Naive thymus-derived CD4-positive, alpha-beta T cell (primary cell): ENCODE measurements at regions not wholly inside any gene's neighbourhood (a gene's known extent, or its start where the extent isn't known, plus 50 kb on each side); places are given as distances from the start of the nearest gene placed in this dataset.

Source experiments
- ATAC-seq: fragments of 150-1000 bp; cut with Tn5 transposase; 2 replicates; pipeline ENCODE4 v1.10.0; 2021; ENCODE audit warnings: mild to moderate bottlenecking, moderate library complexity
- CTCF ChIA-PET: fragments of 350-600 bp; sonication (Branson Sonifier 250); formaldehyde crosslinking; loops from one replicate; lab custom pipeline; 2021; ENCODE audit warnings: antibody characterized with exemption; lab: Charles Lee
- POLR2A ChIA-PET: fragments of 350-600 bp; sonication (Branson Sonifier 250); formaldehyde crosslinking; loops from one replicate; lab custom pipeline; 2021; ENCODE audit warnings: antibody characterized with exemption, inconsistent platforms; lab: Charles Lee
- DNase-seq, 9 donors: peaks; one replicate each; pipeline versions ENCODE4 v3.0.0 to v3.0.0-alpha.2; 2020 to 2022; ENCODE audit warnings: mixed read lengths in 1 of 9
- H3K27ac ChIP-seq: one replicate; pipeline ENCODE4 v1.7.0; 2013; ENCODE audit warnings: mild to moderate bottlenecking, low read depth, low read length, moderate library complexity
- H3K27me3 ChIP-seq, 2 donors: one replicate each; pipeline ENCODE4 v1.7.0; 2013; ENCODE audit warnings: low read length in 2 of 2, mild to moderate bottlenecking in 2 of 2, moderate library complexity in 2 of 2; ENCODE audit not compliant: control insufficient read depth in 2 of 2, insufficient read depth in 2 of 2
- H3K36me3 ChIP-seq, 3 experiments: 1 replicate in 2 of 3; 2 replicates in 1 of 3; pipeline ENCODE4 v1.7.0; 2013; ENCODE audit warnings: low read length in 3 of 3, mild to moderate bottlenecking in 3 of 3, moderate library complexity in 1 of 3; ENCODE audit not compliant: insufficient read depth in 3 of 3, control insufficient read depth in 2 of 3
- H3K4me1 ChIP-seq, 2 donors: one replicate each; pipeline ENCODE4 v1.7.0; 2013; ENCODE audit warnings: low read length in 2 of 2, mild to moderate bottlenecking in 2 of 2, moderate library complexity in 1 of 2; ENCODE audit not compliant: control insufficient read depth in 2 of 2, insufficient read depth in 2 of 2
- H3K4me3 ChIP-seq: 2 replicates; pipeline ENCODE4 v1.7.0; 2013; ENCODE audit warnings: mild to moderate bottlenecking, low read length
- H3K9me3 ChIP-seq, 3 experiments: 1 replicate in 2 of 3; 2 replicates in 1 of 3; pipeline ENCODE4 v1.7.0; 2013; ENCODE audit warnings: low read length in 3 of 3; ENCODE audit not compliant: control insufficient read depth in 2 of 3
- H3K27ac Mint-ChIP-seq, 9 donors: one replicate each; pipeline ENCODE4 v1.8.0; 2020 to 2022; ENCODE audit warnings: mixed read lengths in 9 of 9, mild to moderate bottlenecking in 8 of 9, moderate library complexity in 5 of 9, inconsistent platforms in 2 of 9
- H3K27me3 Mint-ChIP-seq, 5 donors: one replicate each; pipeline ENCODE4 v1.8.0; 2021 to 2022; ENCODE audit warnings: mixed read lengths in 5 of 5, mild to moderate bottlenecking in 1 of 5
- H3K36me3 Mint-ChIP-seq, 5 donors: one replicate each; pipeline ENCODE4 v1.8.0; 2020 to 2022; ENCODE audit warnings: mixed read lengths in 5 of 5, mild to moderate bottlenecking in 3 of 5, inconsistent platforms in 1 of 5
- H3K4me1 Mint-ChIP-seq, 7 donors: one replicate each; pipeline ENCODE4 v1.8.0; 2020 to 2022; ENCODE audit warnings: mixed read lengths in 7 of 7, mild to moderate bottlenecking in 3 of 7, inconsistent platforms in 1 of 7
- H3K4me3 Mint-ChIP-seq, 10 donors: one replicate each; pipeline ENCODE4 v1.8.0; 2020 to 2022; ENCODE audit warnings: mild to moderate bottlenecking in 10 of 10, mixed read lengths in 10 of 10, moderate library complexity in 6 of 10, inconsistent platforms in 2 of 10
- H3K9me3 Mint-ChIP-seq, 11 donors: one replicate each; pipeline ENCODE4 v1.8.0; 2020 to 2022; ENCODE audit warnings: mixed read lengths in 11 of 11, mild to moderate bottlenecking in 4 of 11, inconsistent platforms in 1 of 11, moderate library complexity in 1 of 11
- intact Hi-C, 2 donors: fragments of 100-400 bp; cut with micrococcal nuclease; formaldehyde crosslinking; loops; one replicate each; pipeline ENCODE4 v1.15.1; 2023

- DNase-seq, result no peak
- no peak overlapping the region for H3K4me3 Mint-ChIP-seq
- H3K9me3 ChIP-seq, result no peaks in the 10 kb centered on the region
- H3K9me3 Mint-ChIP-seq, result peaks cover 0 to 1% (median 0%) of the 10 kb centered on the region in 11 donors
- POLR2A ChIA-PET, result no interaction called here
- intact Hi-C loops, result no loop called here
- H3K27me3 ChIP-seq, result no peaks in the 10 kb centered on the region
- no peaks in the 10 kb centered on the region for H3K36me3 Mint-ChIP-seq
- ATAC-seq, result no peak
- peaks cover 0 to 21% (median 9%) of the 10 kb centered on the region in 5 donors for H3K27me3 Mint-ChIP-seq
- no peak overlapping the region for H3K27ac ChIP-seq
- peaks cover 0 to 4% (median 0%) of the 10 kb centered on the region in 7 donors for H3K4me1 Mint-ChIP-seq
- H3K4me3 ChIP-seq, result no peak overlapping the region
- CTCF ChIA-PET, result no interaction called here
- no peak overlapping the region for H3K27ac Mint-ChIP-seq
- no peaks in the 10 kb centered on the region for H3K4me1 ChIP-seq
- H3K36me3 ChIP-seq, result no peaks in the 10 kb centered on the region
Measured at GRCh38 chr15:77742570-77742969, 109.9 kb upstream of the LINGO1 start.

DNA sequence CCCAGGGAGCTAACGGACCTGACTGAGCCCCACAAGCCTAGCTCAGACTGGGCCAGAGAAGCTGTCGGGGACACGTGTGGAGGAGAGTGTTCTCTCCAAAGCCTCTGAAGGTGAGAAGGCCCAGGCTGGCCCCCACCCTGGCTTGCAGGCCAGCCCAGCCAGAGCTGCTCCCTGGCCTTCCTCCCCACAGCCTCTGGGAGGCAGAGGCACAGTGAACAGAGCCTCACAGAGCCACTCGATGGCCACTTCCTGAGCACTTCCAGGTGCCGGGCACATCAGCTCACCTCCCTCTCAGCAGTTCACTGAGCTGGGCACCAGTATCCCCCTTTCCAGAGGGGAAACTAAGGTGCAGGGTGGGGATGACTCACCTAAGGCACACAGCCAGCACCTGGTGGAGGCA, 109.4 kb upstream of the LINGO1 start:
- ATAC-seq (no peak), DNase-seq (no peak)
- peaks cover 0 to 1% (median 0%) of the 10 kb centered on the region in 11 donors for H3K9me3 Mint-ChIP-seq
- H3K36me3 Mint-ChIP-seq, result no peaks in the 10 kb centered on the region
- no peaks in the 10 kb centered on the region for H3K4me1 ChIP-seq
- no peak overlapping the region for H3K4me3 ChIP-seq
- ChIA-PET POLR2A (no interaction called here), CTCF (no interaction called here)
- no peak overlapping the region for H3K4me3 Mint-ChIP-seq
- no peak overlapping the region for H3K27ac Mint-ChIP-seq
- no peaks in the 10 kb centered on the region for H3K9me3 ChIP-seq
- intact Hi-C loops, result no loop called here
- H3K27ac ChIP-seq, result no peak overlapping the region
- H3K27me3 ChIP-seq, result no peaks in the 10 kb centered on the region
- no peaks in the 10 kb centered on the region for H3K4me1 Mint-ChIP-seq
- peaks cover 0 to 25% (median 9%) of the 10 kb centered on the region in 5 donors for H3K27me3 Mint-ChIP-seq
- H3K36me3 ChIP-seq, result no peaks in the 10 kb centered on the region

- no peaks in the 10 kb centered on the region for H3K4me1 Mint-ChIP-seq
- CTCF ChIA-PET, result no interaction called here
- POLR2A ChIA-PET, result no interaction called here
- H3K27ac Mint-ChIP-seq, result no peak overlapping the region
- no peaks in the 10 kb centered on the region for H3K36me3 Mint-ChIP-seq
- intact Hi-C loops, result no loop called here
- Histone ChIP-seq H3K27ac (no peak overlapping the region), H3K4me3 (no peak overlapping the region), H3K27me3 (no peaks in the 10 kb centered on the region), H3K9me3 (no peaks in the 10 kb centered on the region), H3K36me3 (no peaks in the 10 kb centered on the region), H3K4me1 (no peaks in the 10 kb centered on the region)
- H3K27me3 Mint-ChIP-seq, result peaks cover 0 to 28% (median 9%) of the 10 kb centered on the region in 5 donors
- H3K4me3 Mint-ChIP-seq, result no peak overlapping the region
- ATAC-seq, result no peak
- H3K9me3 Mint-ChIP-seq, result peaks cover 0 to 1% (median 0%) of the 10 kb centered on the region in 11 donors
- DNase-seq, result no peak
Measured at GRCh38 chr15:77741106-77741505, 108.4 kb upstream of the LINGO1 start.

DNA sequence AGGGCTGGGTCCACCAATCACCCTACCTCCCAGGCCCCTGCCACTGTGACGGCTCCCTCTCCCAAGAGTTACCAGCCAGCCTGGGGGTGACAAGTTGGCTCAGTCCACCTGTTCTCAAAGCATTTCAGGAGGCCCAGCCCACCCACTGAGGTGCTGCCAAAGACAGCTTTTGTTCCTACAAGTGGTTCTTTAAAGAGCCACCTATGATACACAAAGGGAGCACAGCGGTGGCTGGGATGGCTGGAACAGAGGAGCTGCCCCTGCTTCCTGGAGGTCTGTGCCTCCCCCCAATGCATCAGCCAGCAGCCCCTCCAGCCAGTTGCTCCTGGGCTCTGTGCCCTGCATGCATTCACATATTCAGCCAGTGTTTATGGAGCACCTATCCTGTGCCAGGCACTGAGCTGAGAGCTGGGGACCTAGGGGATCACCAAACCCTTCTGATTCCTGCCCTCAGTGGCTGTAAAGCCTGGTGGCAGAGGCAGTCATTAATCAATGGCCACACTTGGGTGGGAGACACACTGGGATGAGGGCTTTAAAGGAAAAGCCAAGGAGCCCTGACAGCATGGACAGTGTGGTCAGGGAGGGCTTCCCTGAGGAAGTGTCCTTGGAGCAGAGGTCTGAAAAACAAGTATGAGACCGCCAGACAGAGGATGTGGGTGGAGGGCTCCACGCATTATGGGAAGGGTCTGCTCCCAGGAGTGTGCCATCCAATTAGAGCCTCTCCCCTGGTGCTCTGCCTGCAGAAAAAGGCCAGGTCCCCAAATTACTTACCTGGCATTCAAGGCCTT, 107.1 kb upstream of the LINGO1 start:
- no peak overlapping the region for H3K27ac Mint-ChIP-seq
- ATAC-seq (no peak), DNase-seq (no peak)
- POLR2A ChIA-PET, result no interaction called here
- Histone ChIP-seq H3K27me3 (no peaks in the 10 kb centered on the region), H3K27ac (no peak overlapping the region), H3K4me3 (no peak overlapping the region), H3K36me3 (no peaks in the 10 kb centered on the region), H3K9me3 (no peaks in the 10 kb centered on the region), H3K4me1 (no peaks in the 10 kb centered on the region)
- no peaks in the 10 kb centered on the region for H3K4me1 Mint-ChIP-seq
- CTCF ChIA-PET, result no interaction called here
- intact Hi-C loops, result no loop called here
- H3K36me3 Mint-ChIP-seq, result no peaks in the 10 kb centered on the region
- H3K9me3 Mint-ChIP-seq, result peaks cover 0 to 1% (median 0%) of the 10 kb centered on the region in 11 donors
- no peak overlapping the region for H3K4me3 Mint-ChIP-seq
- peaks cover 0 to 28% (median 9%) of the 10 kb centered on the region in 5 donors for H3K27me3 Mint-ChIP-seq

DNA sequence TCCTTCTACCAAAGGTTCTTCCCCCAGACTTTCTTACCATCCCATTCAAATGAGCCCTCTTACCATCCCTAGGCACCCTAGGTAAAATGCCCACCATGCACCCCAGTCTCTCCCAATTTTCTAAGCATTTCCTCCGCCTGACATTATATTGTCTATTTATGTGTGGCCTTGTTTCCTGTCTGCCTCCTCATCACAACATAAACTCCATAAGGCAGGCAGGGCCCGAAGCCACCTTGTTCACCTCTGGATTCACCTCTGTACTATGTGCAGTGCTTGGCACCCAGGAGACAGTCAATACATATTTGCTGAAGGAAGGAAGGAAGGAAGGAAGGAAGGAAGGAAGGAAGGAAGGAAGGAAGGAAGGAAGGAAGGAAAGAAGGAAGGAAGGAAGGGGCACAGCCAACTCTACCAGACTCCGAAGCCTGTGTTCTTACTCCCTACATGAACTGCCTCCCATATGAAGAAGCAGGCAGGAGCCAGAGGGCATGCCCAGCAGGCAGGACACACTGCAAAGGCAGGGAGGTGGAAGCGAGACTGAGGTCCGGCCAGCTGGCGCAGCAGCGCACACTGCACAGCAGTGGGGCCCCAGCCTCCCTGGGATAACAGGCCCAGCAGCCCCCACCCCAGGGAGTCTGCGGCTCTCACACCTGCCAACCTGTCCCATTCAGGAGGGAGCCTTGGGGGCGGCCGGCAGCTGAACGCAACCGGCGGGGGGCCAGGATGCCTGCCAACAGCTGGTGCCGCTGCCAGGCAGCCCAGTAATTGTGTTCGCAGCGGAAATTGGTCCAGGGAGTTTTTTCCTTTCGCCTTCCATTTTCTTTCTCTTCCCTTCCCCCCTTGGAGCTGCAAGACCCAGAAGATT, 106.0 kb upstream of the LINGO1 start:
- H3K27me3 Mint-ChIP-seq, result peaks cover 0 to 30% (median 14%) of the 10 kb centered on the region in 5 donors
- H3K36me3 Mint-ChIP-seq, result no peaks in the 10 kb centered on the region
- intact Hi-C loops, result no loop called here
- H3K4me3 Mint-ChIP-seq, result no peak overlapping the region
- Histone ChIP-seq H3K4me3 (no peak overlapping the region), H3K27me3 (no peaks in the 10 kb centered on the region), H3K36me3 (no peaks in the 10 kb centered on the region), H3K4me1 (no peaks in the 10 kb centered on the region), H3K27ac (no peak overlapping the region), H3K9me3 (no peaks in the 10 kb centered on the region)
- no peak for DNase-seq
- peaks cover 0 to 1% (median 0%) of the 10 kb centered on the region in 11 donors for H3K9me3 Mint-ChIP-seq
- no peaks in the 10 kb centered on the region for H3K4me1 Mint-ChIP-seq
- CTCF ChIA-PET, result no interaction called here
- POLR2A ChIA-PET, result no interaction called here
- H3K27ac Mint-ChIP-seq, result no peak overlapping the region
- no peak for ATAC-seq

DNA sequence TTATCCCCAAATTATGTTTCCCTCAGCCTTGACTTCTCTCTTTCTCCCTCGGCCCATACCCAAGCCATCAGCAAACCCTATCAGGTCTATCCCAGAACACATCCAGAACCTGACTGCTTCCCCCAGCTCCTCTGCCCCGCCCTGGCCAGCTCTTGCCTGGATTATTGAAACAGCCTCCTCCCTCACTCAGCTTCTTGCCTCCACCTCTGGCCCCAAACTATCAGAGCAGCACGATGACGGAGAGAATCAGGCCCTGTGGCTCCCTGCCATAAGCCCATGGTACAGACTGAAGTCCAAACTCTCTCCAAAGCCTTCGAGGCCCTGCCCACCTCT, 105.3 kb upstream of the LINGO1 start:
- DNase-seq (no peak), ATAC-seq (no peak)
- no peak overlapping the region for H3K27ac ChIP-seq
- no peaks in the 10 kb centered on the region for H3K27me3 ChIP-seq
- no peaks in the 10 kb centered on the region for H3K9me3 ChIP-seq
- no peaks in the 10 kb centered on the region for H3K4me1 Mint-ChIP-seq
- H3K36me3 Mint-ChIP-seq, result no peaks in the 10 kb centered on the region
- H3K4me3 Mint-ChIP-seq, result no peak overlapping the region
- intact Hi-C loops, result no loop called here
- H3K4me1 ChIP-seq, result no peaks in the 10 kb centered on the region
- no peak overlapping the region for H3K27ac Mint-ChIP-seq
- no peaks in the 10 kb centered on the region for H3K36me3 ChIP-seq
- H3K9me3 Mint-ChIP-seq, result peaks cover 0 to 1% (median 0%) of the 10 kb centered on the region in 11 donors
- ChIA-PET CTCF (no interaction called here), POLR2A (no interaction called here)
- peaks cover 0 to 30% (median 16%) of the 10 kb centered on the region in 5 donors for H3K27me3 Mint-ChIP-seq
- no peak overlapping the region for H3K4me3 ChIP-seq
